Mesenteric fat pad (tissue), 1 donor: ENCODE measurements at regions not wholly inside any gene's neighbourhood (a gene's known extent, or its start where the extent isn't known, plus 50 kb on each side); places are given as distances from the start of the nearest gene placed in this dataset.

Experiments
- DNase-seq: peaks from one replicate; pipeline ENCODE4 v3.0.0-alpha.2; 2020; ENCODE audit warnings: low spot score
- donor health status: DM: yes; HTN: yes; CAD: no.

DNA sequence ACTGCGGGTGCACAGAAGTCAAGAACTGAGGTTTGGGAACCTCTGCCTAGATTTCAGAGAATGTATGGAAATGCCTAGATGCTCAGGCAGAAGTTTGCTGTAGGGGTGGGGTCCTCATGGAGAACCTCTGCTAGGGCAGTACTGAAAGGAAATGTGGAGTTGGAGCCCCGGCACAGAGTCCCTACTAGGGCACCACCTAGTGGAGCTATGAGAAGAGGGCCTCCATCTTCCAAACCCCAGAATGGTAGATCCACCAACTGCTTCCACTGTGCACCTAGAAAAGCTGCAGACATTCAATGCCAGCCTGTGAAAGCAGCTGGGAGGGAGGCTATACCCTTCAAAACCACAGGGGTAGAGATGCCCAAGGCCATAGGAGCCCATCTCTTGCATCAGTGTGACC is 1336.0 kb upstream of the CELF2 start:
- no peak for DNase-seq

DNA sequence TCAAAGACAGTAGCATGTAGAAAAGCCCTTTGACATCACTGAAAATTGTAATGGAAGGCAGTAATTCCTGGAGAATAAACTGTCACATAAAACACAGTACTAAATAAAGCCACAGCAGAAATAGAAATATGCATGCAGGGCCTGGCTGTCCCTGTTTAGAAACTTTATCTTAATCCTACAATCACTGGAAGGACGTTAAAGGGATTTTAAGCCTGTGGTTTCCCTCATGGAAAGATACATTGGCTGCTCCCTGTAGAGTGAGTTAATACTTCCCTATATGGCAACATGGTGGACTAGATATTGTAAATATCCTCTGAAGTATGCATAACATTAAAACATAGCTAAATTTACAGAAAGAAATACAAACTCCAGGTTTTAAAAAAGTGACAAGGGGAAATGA is 1334.9 kb upstream of the CELF2 start:
- no peak for DNase-seq

DNA sequence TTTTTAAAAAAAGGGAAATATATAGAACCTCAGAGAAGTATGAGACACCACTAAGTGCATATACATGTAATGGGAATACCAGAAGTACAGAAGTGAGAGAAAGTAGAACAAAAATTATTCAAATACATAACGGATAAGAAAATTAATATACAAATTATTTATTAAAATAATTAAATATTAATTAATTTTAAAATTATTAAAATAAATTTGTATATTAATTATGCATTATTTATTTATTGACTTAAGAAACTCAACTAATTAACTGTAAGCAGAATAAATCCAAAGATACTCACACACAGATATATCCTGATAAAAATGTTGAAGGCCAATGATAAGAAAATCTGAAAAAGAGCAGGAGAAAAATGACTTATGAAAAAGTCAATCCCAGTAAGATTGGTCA is 1333.5 kb upstream of the CELF2 start:
- no peak for DNase-seq

DNA sequence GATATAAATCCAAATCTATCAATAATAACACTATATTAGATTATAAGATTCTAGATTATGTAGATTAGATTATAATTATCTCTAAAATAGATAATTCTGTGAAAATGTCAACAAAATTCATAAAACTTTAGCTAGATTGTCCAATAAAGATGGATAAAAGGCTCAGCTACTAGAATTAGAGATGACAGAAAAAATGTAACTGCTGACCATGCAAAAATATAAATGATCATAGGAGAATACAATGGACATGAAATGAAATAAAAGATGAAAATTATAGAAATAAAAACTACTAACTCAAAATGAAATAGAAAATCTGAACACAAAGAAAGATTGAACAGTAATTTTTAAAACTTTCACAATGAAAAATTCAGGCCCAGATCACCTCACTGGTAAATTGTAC is 1332.1 kb upstream of the CELF2 start:
- DNase-seq: no peak

- no peak for DNase-seq
Measured at GRCh38 chr10:9688711-9689110, 1329.0 kb upstream of the CELF2 start.

DNA sequence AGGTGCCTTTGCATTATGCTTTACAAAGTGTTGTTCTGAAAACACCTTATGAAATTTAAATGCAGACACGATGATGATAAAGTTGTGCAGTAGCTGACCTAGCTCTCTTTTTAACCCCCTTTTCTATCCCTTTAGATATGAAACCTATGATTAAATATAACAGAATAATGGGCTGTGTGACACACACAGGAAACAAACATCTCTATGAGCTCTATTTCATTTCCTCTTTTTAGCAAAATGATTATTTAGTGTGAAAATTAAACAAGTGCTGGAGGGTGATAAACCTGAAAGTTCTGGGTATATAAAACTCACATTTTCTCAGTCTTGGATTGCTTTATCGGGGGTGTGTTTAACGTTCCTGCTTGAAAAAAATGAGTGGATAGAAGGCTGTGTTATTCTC is 1310.5 kb upstream of the CELF2 start:
- no peak for DNase-seq

DNA sequence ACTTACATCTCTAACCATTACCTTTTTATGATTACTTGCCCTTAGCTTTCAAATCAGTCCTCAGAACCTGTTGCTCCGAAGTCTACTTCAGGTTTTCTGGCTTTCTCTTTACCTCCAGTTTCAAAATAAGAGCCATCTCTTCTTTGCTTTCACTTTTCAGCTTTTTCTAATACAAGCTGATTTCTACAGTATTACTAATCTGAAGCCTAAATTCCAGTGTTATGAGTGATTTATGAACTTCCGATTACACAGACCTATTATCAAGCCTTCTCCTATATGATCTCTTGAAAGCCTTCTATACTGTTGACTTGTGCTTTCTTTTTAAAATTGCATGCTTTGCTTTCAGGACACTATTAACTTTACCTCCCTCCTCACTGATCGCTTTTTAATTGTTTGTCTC is 1307.8 kb upstream of the CELF2 start:
- no peak for DNase-seq

DNA sequence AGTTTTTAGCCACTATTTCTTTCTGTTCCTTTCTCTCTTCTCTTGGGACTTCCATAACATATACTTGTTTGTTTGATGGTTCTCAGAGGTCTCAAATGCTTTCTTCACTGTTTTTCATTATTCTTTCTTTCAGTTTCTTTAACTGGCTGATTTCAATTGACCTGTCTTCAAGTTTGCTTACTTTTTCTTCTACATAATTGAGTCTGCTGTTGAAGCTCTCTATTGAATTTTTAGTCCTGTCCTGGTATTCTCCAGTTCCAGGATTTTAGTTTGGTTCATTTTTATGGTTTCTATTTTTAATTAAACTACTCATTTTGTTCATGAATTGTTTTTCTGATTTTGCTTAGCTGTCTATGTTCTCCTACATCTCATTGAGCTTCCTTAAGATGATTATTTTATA is 1305.3 kb upstream of the CELF2 start:
- no peak for DNase-seq

DNA sequence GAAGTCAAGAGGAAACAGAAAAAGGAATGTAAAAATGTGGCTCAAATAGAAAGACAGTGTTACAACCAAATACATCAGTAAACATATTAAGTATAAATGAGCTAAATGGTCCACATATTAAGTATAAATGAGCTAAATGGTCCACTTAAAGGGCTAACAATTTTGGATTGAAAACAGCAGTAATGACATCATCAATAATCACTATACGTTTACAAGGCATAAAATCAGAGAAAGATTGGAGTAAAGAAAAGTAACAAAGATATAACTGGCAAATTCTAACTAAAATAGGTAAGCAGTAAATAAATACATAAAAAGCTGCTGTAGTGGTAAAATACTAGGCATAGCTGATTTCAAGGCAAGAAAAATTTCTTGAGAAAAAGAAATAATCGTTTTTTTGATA is 1298.4 kb upstream of the CELF2 start:
- no peak for DNase-seq

DNA sequence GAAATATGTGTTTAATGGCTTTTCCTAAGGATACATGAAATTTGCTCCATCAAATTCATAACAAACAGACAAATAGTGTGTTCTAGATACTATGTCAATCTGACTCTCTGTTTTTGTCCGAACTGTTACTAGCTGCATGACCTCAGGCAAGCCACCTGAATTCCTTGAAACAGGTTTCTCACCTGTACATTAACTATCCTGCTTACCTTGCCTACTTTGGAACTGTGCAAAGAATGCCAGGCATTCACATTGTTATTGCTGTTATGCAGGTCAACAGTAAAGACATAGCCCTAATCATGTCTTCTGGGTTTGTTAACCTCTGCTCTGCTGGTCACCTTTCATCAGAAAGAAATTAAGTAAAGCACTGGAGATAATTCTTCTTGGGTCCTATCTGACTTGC is 1283.9 kb upstream of the CELF2 start:
- DNase-seq: no peak

DNA sequence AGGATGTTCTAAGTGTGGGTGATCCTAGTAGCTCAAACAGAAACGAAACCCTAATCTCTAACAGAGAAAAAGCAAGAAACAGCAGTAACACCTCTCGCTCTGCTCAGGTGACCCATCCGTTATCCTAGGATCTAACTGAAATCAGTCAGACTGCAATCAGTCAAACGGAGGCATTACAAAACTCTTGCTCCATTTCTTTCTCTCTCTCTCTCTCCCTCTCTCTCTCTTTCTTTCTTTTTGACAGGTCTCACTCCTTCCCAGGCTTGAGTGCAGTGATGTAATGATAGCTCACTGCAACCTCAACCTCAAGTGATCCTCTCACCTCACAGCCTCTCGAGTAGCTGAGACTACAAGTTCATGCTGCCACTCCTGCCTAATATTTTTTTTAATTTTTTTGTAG is 1283.5 kb upstream of the CELF2 start:
- DNase-seq: no peak

GRCh38 chr10:9735731-9736130 is 1281.9 kb upstream of the CELF2 start:
- no peak for DNase-seq

GRCh38 chr10:9743639-9744038 is 1274.0 kb upstream of the CELF2 start:
- no peak for DNase-seq

DNA sequence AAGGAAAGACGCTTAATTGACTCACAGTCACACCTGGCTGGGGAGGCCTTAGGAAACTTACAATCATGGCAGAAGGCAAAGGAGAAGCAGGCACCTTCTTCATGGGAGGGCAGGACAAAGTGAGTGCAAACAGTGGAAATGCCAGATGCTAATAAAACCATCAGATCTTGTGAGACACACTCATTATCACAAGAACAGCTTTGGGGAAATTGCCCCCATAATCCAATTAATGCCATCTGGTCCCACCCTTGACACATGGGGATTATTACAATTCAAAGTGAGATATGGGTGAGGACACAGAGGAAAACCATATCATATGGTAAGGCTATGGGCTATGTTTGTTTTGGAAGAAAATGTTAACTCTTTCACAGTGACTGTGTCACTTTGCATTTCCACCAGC is 1272.5 kb upstream of the CELF2 start:
- DNase-seq: no peak

- DNase-seq: no peak
Measured at GRCh38 chr10:9757176-9757575, 1260.5 kb upstream of the CELF2 start.

GRCh38 chr10:9759596-9759995 is 1258.1 kb upstream of the CELF2 start:
- no peak for DNase-seq

DNA sequence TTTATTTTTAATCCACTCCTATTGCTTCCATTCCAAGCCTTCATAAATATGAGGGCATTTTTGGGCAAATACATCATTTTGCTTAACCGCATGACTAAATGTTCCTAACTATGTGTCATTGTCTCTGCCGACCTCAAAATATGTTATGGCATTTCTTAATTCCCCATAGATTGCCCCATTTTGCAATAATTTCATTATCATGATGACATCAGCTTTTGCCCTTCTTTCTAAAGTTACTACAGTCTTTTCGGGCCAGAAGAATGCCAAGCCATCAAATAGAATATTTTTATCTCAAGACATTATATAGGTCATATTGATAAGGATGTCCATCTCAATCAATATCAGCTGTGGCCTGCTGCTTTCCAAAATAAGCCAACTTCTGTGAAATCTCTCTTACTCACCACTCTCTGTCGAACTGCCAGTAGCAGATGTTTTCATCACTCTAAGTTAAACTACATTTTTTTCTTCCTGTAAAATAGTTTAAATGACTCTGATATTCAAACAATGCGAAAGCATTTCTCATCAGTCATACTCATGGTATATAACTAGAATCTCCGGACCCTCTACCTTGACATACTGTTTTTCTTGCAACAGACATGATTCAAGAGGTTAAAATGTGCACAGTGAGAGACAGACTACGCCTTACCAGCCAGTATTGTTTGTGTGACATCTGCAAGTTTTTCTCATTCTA is 1254.6 kb upstream of the CELF2 start:
- DNase-seq: no peak

DNA sequence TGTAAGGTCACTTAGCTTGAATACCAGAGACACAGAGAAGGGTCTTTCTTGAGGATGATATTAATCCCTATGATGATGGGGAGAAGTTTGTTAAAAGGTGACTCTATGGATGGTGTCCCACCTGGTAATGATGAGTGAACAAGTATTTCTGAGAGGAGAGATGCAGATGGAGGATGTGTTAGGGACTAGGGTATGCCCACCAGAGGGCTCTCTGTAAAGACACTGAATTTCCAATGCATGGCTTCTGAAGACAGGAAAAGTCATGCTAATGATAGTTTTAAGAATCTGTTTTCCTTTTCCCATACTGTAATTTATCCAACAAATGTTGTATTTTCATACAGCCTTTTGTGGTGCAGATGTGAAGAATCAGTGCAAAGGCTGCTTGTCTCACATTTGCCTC is 1250.9 kb upstream of the CELF2 start:
- DNase-seq: no peak

DNA sequence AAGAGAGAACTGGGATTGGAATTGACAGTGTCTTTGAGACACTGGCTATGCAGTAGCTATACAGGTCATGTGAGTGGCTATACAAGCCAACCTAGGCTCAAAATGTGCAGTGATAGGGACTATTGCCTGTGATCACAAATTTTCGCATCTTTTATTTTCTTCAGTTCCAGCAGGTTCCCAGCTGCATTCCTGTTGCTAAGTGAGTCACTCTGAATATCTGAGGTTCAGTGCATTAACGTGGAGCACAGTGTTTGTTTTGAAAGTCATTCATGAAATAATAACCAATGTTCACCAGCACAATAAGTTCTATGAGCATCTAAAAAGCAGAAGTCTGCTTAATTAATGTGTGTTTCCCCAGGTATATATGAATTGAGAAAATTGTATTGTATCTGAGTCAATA is 1236.0 kb upstream of the CELF2 start:
- DNase-seq: no peak

- DNase-seq: no peak
Measured at GRCh38 chr10:9786101-9786500, 1231.6 kb upstream of the CELF2 start.

- DNase-seq: no peak
Measured at GRCh38 chr10:9786576-9786975, 1231.1 kb upstream of the CELF2 start.

- no peak for DNase-seq
Measured at GRCh38 chr10:9789996-9790395, 1227.7 kb upstream of the CELF2 start.

GRCh38 chr10:9792181-9792580 is 1225.5 kb upstream of the CELF2 start:
- DNase-seq: no peak

DNA sequence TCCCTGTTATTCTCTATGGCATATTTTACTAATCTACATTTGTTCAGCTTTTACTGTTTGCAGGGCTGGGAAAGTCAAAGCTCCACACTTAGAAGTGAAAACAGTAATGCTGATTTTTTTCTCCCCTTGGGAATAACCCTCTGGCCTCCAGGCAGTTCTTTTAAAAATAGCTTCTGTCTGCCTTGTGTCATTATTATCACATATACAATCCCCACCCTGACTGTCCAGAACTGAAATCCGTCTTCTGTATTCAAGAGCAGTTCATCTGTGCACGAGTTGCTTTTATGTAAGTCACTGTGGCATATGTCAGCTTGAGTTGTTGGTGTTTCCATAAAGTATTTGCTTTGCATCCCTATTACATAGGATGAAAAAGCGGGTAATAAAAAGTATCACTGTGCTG is 1221.1 kb upstream of the CELF2 start:
- DNase-seq: no peak
